ENCODE measurements at regions not wholly inside any gene's neighbourhood (a gene's known extent, or its start where the extent isn't known, plus 50 kb on each side); places are given as distances from the start of the nearest gene placed in this dataset.
"Not testable (repeated sequence)": the region's sequence is repeated elsewhere in the genome, so short reads cannot be mapped to it uniquely, and the experiment has no call there.

- TF ChIP-seq, protein P1, sequence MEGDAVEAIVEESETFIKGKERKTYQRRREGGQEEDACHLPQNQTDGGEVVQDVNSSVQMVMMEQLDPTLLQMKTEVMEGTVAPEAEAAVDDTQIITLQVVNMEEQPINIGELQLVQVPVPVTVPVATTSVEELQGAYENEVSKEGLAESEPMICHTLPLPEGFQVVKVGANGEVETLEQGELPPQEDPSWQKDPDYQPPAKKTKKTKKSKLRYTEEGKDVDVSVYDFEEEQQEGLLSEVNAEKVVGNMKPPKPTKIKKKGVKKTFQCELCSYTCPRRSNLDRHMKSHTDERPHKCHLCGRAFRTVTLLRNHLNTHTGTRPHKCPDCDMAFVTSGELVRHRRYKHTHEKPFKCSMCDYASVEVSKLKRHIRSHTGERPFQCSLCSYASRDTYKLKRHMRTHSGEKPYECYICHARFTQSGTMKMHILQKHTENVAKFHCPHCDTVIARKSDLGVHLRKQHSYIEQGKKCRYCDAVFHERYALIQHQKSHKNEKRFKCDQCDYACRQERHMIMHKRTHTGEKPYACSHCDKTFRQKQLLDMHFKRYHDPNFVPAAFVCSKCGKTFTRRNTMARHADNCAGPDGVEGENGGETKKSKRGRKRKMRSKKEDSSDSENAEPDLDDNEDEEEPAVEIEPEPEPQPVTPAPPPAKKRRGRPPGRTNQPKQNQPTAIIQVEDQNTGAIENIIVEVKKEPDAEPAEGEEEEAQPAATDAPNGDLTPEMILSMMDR (IDR thresholded peaks at IDR 0.05), result not testable (repeated sequence)
- not testable (repeated sequence) for TF ChIP-seq EZH2 (IDR thresholded peaks at IDR 0.05; ENCODE audit: borderline replicate concordance, insufficient read depth, low read depth, low read length, poor library complexity, severe bottlenecking)
Observed at GRCh38 chr9:102436599-102436998, 558.5 kb upstream of the CYLC2 start.

All from B cell (primary cell).